OCI-LY1 (cell line): ENCODE measurements at regions not wholly inside any gene's neighbourhood (a gene's known extent, or its start where the extent isn't known, plus 50 kb on each side); places are given as distances from the start of the nearest gene placed in this dataset.

ENCODE experiments used
- H2AFZ ChIP-seq: fragments of 200-600 bp; sonication (generic), shearing (Covaris generic); 2 replicates; pipeline ENCODE4 v1.6.0; 2014; ENCODE audit warnings: antibody characterized with exemption, mild to moderate bottlenecking, low read length
- H3F3A ChIP-seq: fragments of 200-600 bp; sonication (generic), shearing (Covaris generic); 2 replicates; pipeline ENCODE4 v1.6.0; 2014; ENCODE audit warnings: mild to moderate bottlenecking, antibody characterized with exemption, low read length, moderate library complexity; ENCODE audit not compliant: insufficient read depth
- H3K27ac ChIP-seq: fragments of 200-600 bp; sonication (generic); 2 replicates; pipeline ENCODE4 v1.5.1; 2014; ENCODE audit warnings: low read length, mixed run types, mild to moderate bottlenecking, low read depth; ENCODE audit not compliant: poor library complexity, severe bottlenecking
- H3K27me3 ChIP-seq: fragments of 200-600 bp; sonication (generic); 2 replicates; pipeline ENCODE4 v1.6.0; 2014; ENCODE audit warnings: antibody characterized with exemption, mild to moderate bottlenecking, low read length, moderate library complexity; ENCODE audit not compliant: insufficient read depth
- H3K36me3 ChIP-seq: fragments of 200-600 bp; sonication (generic); 2 replicates; pipeline ENCODE4 v1.6.1; 2014; ENCODE audit warnings: mild to moderate bottlenecking, antibody characterized with exemption, low read length, moderate library complexity, mixed read lengths; ENCODE audit not compliant: insufficient read depth
- H3K4me1 ChIP-seq: fragments of 200-600 bp; sonication (generic); 2 replicates; pipeline ENCODE4 v1.5.1; 2014; ENCODE audit warnings: mild to moderate bottlenecking, low read length, moderate library complexity; ENCODE audit not compliant: insufficient read depth, severe bottlenecking
- H3K4me2 ChIP-seq: fragments of 200-600 bp; sonication (generic), shearing (Covaris generic); 2 replicates; pipeline ENCODE4 v1.6.1; 2014; ENCODE audit warnings: low read length
- H3K4me3 ChIP-seq: fragments of 200-600 bp; sonication (generic); 2 replicates; pipeline ENCODE4 v1.5.1; 2014; ENCODE audit warnings: low read length, low read depth, mild to moderate bottlenecking, mixed read lengths; ENCODE audit not compliant: poor library complexity, severe bottlenecking
- H3K79me2 ChIP-seq: fragments of 200-600 bp; shearing (Covaris generic); 2 replicates; pipeline ENCODE4 v1.6.1; 2016; ENCODE audit warnings: mixed run types, low read length, mixed read lengths; ENCODE audit not compliant: insufficient read depth
- H3K9ac ChIP-seq: fragments of 200-600 bp; sonication (generic), shearing (Covaris generic); 2 replicates; pipeline ENCODE4 v1.6.1; 2014; ENCODE audit warnings: mild to moderate bottlenecking, low read length, mixed read lengths
- H3K9me2 ChIP-seq: fragments of 200-600 bp; sonication (generic), shearing (Covaris generic); 2 replicates; pipeline ENCODE4 v1.6.1; 2014; ENCODE audit warnings: low read depth, mild to moderate bottlenecking, low read length, mixed read lengths
- H3K9me3 ChIP-seq: fragments of 200-600 bp; shearing (Covaris generic); 2 replicates; pipeline ENCODE4 v1.6.1; 2014; ENCODE audit warnings: low read length, mixed read lengths
- H4K20me1 ChIP-seq: fragments of 200-600 bp; sonication (generic), shearing (Covaris generic); 2 replicates; pipeline ENCODE4 v1.6.0; 2016; ENCODE audit warnings: mild to moderate bottlenecking, low read length; ENCODE audit not compliant: insufficient read depth
- EZH2 ChIP-seq: fragments of 200-600 bp; sonication (generic), shearing (Covaris generic); IDR thresholded peaks from 2 replicates; pipeline ENCODE4 v1.8.0; 2017; ENCODE audit warnings: borderline replicate concordance, mixed run types, mild to moderate bottlenecking, antibody characterized with exemption, low read length, moderate library complexity, mixed read lengths
- TF ChIP-seq, protein P1 (sequence below): fragments of 200-600 bp; sonication (generic), shearing (Covaris generic); IDR thresholded peaks from 2 replicates; pipeline ENCODE4 v1.5.1; 2017; ENCODE audit warnings: mild to moderate bottlenecking, antibody characterized with exemption, low read length, moderate library complexity, mixed read lengths

DNA sequence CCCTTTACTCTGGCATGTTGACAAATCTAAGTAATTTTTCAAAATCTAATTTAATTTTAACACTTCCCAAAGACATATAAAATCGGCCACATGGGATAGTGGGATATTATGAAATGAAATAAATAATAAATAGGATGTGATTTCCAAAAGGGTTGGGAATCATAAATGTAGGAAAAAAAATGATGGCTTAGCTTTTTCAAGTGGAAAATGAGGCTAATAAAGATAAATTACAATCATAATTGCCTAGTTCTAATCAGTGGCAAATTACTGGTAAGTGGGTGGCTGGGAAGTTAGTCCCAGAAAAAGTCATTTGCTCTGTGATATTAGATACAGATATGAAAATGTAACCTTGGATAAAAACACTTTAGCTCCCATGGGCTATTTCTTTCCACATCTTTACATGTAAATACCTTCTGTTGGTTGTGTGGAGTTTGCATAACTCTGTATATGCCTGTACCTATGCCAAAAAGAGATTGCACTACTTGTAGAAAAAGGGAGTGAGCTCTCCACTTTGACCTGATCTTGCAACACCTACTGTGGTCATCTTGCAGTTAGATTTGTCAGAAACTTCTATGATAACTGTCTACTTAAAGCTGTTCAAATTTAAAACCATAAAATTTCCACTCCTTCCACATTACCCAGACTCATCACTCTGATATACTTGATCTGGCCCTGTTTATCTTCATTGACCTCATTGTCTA is 284.6 kb upstream of the KAZN start:
- H3K4me3 ChIP-seq: no peak overlapping the region
- H3K36me3 ChIP-seq: no peaks in the 10 kb centered on the region
- no peaks in the 10 kb centered on the region for H3K79me2 ChIP-seq
- H4K20me1 ChIP-seq: no peaks in the 10 kb centered on the region
- H3K9ac ChIP-seq: no peak overlapping the region
- TF ChIP-seq, protein P1, sequence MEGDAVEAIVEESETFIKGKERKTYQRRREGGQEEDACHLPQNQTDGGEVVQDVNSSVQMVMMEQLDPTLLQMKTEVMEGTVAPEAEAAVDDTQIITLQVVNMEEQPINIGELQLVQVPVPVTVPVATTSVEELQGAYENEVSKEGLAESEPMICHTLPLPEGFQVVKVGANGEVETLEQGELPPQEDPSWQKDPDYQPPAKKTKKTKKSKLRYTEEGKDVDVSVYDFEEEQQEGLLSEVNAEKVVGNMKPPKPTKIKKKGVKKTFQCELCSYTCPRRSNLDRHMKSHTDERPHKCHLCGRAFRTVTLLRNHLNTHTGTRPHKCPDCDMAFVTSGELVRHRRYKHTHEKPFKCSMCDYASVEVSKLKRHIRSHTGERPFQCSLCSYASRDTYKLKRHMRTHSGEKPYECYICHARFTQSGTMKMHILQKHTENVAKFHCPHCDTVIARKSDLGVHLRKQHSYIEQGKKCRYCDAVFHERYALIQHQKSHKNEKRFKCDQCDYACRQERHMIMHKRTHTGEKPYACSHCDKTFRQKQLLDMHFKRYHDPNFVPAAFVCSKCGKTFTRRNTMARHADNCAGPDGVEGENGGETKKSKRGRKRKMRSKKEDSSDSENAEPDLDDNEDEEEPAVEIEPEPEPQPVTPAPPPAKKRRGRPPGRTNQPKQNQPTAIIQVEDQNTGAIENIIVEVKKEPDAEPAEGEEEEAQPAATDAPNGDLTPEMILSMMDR: no peak
- no peak for TF ChIP-seq EZH2
- no peak overlapping the region for H2AFZ ChIP-seq
- no peak overlapping the region for H3K4me2 ChIP-seq
- no peaks in the 10 kb centered on the region for H3K9me2 ChIP-seq
- H3K27me3 ChIP-seq: no peaks in the 10 kb centered on the region
- H3F3A ChIP-seq: no peaks in the 10 kb centered on the region
- H3K9me3 ChIP-seq: no peaks in the 10 kb centered on the region
- no peak overlapping the region for H3K27ac ChIP-seq
- no peaks in the 10 kb centered on the region for H3K4me1 ChIP-seq

DNA sequence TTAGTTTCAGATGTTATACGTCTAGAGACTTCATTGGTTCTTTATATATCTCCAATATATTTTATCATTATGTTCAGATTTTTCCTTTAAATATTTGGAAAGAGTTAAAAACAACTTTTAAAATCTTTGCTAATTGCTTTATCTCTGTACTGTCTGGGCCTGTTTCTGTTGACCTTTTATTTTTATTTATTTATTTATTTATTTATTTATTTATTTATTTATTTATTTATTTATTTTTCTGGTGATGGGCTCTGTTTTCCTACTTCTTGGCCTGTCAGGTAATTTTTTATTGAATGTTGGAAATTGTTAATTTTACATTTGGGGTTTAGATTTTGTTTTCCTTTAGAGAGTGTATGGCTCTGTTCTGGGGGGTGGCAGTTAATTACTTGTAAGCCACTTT is 279.7 kb upstream of the KAZN start:
- Histone ChIP-seq H3K27ac (no peak overlapping the region), H3K79me2 (no peaks in the 10 kb centered on the region), H3K27me3 (no peaks in the 10 kb centered on the region), H3K9me3 (no peaks in the 10 kb centered on the region), H3K36me3 (no peaks in the 10 kb centered on the region), H2AFZ (no peak overlapping the region), H3K9ac (no peak overlapping the region), H3K9me2 (no peaks in the 10 kb centered on the region), H4K20me1 (no peaks in the 10 kb centered on the region), H3K4me2 (no peak overlapping the region), H3F3A (no peaks in the 10 kb centered on the region), H3K4me3 (no peak overlapping the region), H3K4me1 (no peaks in the 10 kb centered on the region)
- no peak for TF ChIP-seq EZH2
- TF ChIP-seq, protein P1: no peak

DNA sequence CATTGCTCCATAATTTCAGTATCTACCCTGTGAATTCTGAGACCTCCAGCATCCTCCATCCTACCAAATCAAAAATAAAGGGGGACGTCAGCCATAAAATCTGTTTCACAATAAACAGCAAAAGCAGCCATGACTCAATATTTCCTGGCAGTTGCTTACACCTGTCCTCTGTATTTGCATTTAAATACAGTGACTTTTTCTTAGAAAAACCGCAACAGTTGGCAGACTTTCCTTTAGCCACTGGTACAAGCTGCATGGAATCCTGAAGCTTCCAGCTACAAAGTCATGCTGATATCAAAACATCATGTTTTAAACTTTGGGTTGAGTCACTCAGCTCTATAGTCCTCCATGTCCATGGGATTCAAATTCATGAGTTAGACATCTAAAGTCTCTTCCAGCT is 278.0 kb upstream of the KAZN start:
- no peaks in the 10 kb centered on the region for H3F3A ChIP-seq
- no peak overlapping the region for H3K4me3 ChIP-seq
- H3K27ac ChIP-seq: no peak overlapping the region
- no peaks in the 10 kb centered on the region for H4K20me1 ChIP-seq
- no peaks in the 10 kb centered on the region for H3K9me3 ChIP-seq
- H3K4me2 ChIP-seq: no peak overlapping the region
- no peak overlapping the region for H2AFZ ChIP-seq
- no peaks in the 10 kb centered on the region for H3K27me3 ChIP-seq
- no peaks in the 10 kb centered on the region for H3K4me1 ChIP-seq
- no peaks in the 10 kb centered on the region for H3K9me2 ChIP-seq
- no peak for TF ChIP-seq EZH2
- TF ChIP-seq, protein P1: no peak
- no peaks in the 10 kb centered on the region for H3K36me3 ChIP-seq
- no peaks in the 10 kb centered on the region for H3K79me2 ChIP-seq
- no peak overlapping the region for H3K9ac ChIP-seq
